KMS-11 (cell line): ENCODE measurements at regions not wholly inside any gene's neighbourhood (a gene's known extent, or its start where the extent isn't known, plus 50 kb on each side); places are given as distances from the start of the nearest gene placed in this dataset.

Source experiments
- H2AFZ ChIP-seq: fragments of 200-600 bp; sonication (generic); 2 replicates; pipeline ENCODE4 v1.6.1; 2016; ENCODE audit warnings: antibody characterized with exemption, mixed run types, low read depth
- H3K27ac ChIP-seq: fragments of 200-600 bp; sonication (generic); 2 replicates; pipeline ENCODE4 v1.6.1; 2016; ENCODE audit warnings: mild to moderate bottlenecking, mixed run types
- H3K27me3 ChIP-seq: fragments of 200-600 bp; sonication (generic); 2 replicates; pipeline ENCODE4 v1.6.1; 2017; ENCODE audit warnings: mild to moderate bottlenecking, low read depth, mixed run types, moderate library complexity; ENCODE audit not compliant: insufficient read depth
- H3K36me3 ChIP-seq: fragments of 200-600 bp; sonication (generic); 2 replicates; pipeline ENCODE4 v1.6.1; 2017; ENCODE audit warnings: mild to moderate bottlenecking, mixed run types; ENCODE audit not compliant: insufficient read depth
- H3K4me1 ChIP-seq: fragments of 200-600 bp; sonication (generic); 2 replicates; pipeline ENCODE4 v1.6.1; 2016; ENCODE audit warnings: mild to moderate bottlenecking, low read depth, mixed run types; ENCODE audit not compliant: poor library complexity, severe bottlenecking
- H3K4me2 ChIP-seq: fragments of 200-600 bp; sonication (generic); 2 replicates; pipeline ENCODE4 v1.7.0; 2016; ENCODE audit warnings: mild to moderate bottlenecking, mixed run types
- H3K4me3 ChIP-seq: fragments of 200-600 bp; sonication (generic); IDR thresholded peaks from 2 replicates; pipeline ENCODE4 v1.6.1; 2017; ENCODE audit warnings: low read depth, low read length, mixed read lengths; ENCODE audit not compliant: insufficient read depth
- H3K79me2 ChIP-seq: fragments of 200-600 bp; sonication (generic); 2 replicates; pipeline ENCODE4 v1.6.1; 2016; ENCODE audit warnings: low read depth, mixed run types; ENCODE audit not compliant: insufficient read depth
- H3K9ac ChIP-seq: fragments of 200-600 bp; sonication (generic); 2 replicates; pipeline ENCODE4 v1.6.1; 2016; ENCODE audit warnings: mild to moderate bottlenecking, mixed run types
- H4K20me1 ChIP-seq: fragments of 200-600 bp; sonication (generic); 2 replicates; pipeline ENCODE4 v1.6.1; 2016; ENCODE audit warnings: mild to moderate bottlenecking, mixed run types; ENCODE audit not compliant: insufficient read depth
- CTCF ChIP-seq: fragments of 200-600 bp; sonication (generic); conservative IDR thresholded peaks from 2 replicates; pipeline ENCODE4 v1.6.1; 2017; ENCODE audit warnings: low read depth, mild to moderate bottlenecking, antibody characterized with exemption, low read length, moderate library complexity, mixed read lengths

- Histone ChIP-seq H3K9ac (no peak overlapping the region), H4K20me1 (no peaks in the 10 kb centered on the region), H3K79me2 (no peaks in the 10 kb centered on the region), H2AFZ (no peak overlapping the region), H3K36me3 (no peaks in the 10 kb centered on the region), H3K4me3 (no peak overlapping the region), H3K4me2 (no peak overlapping the region), H3K27me3 (no peaks in the 10 kb centered on the region), H3K27ac (no peak overlapping the region), H3K4me1 (no peaks in the 10 kb centered on the region)
- TF ChIP-seq CTCF: no peak
Measured at GRCh38 chr12:90010089-90010488, 301.5 kb upstream of the ATP2B1 start.

- Histone ChIP-seq H2AFZ (no peak overlapping the region), H3K4me1 (no peaks in the 10 kb centered on the region), H3K79me2 (no peaks in the 10 kb centered on the region), H3K27ac (no peak overlapping the region), H3K4me2 (no peak overlapping the region), H3K9ac (no peak overlapping the region), H3K36me3 (no peaks in the 10 kb centered on the region), H4K20me1 (no peaks in the 10 kb centered on the region), H3K4me3 (no peak overlapping the region), H3K27me3 (no peaks in the 10 kb centered on the region)
- TF ChIP-seq CTCF: no peak
Measured at GRCh38 chr12:90008277-90008676, 299.6 kb upstream of the ATP2B1 start.

GRCh38 chr12:90004319-90005074, 295.9 kb upstream of the ATP2B1 start:
- H2AFZ ChIP-seq: no peak overlapping the region

GRCh38 chr12:90003688-90004087, 295.1 kb upstream of the ATP2B1 start:
- Histone ChIP-seq H3K4me1 (no peaks in the 10 kb centered on the region), H2AFZ (no peak overlapping the region), H4K20me1 (no peaks in the 10 kb centered on the region), H3K4me3 (no peak overlapping the region), H3K27me3 (no peaks in the 10 kb centered on the region), H3K27ac (no peak overlapping the region), H3K79me2 (no peaks in the 10 kb centered on the region), H3K36me3 (no peaks in the 10 kb centered on the region), H3K4me2 (no peak overlapping the region), H3K9ac (no peak overlapping the region)
- no peak for TF ChIP-seq CTCF

More at GRCh38 chr12:90004319-90005074, 295.9 kb upstream of the ATP2B1 start:
- Histone ChIP-seq H3K79me2 (no peaks in the 10 kb centered on the region), H3K4me3 (no peak overlapping the region), H4K20me1 (no peaks in the 10 kb centered on the region), H3K4me1 (no peaks in the 10 kb centered on the region), H3K9ac (no peak overlapping the region), H3K27me3 (no peaks in the 10 kb centered on the region), H3K4me2 (no peak overlapping the region), H3K36me3 (no peaks in the 10 kb centered on the region), H3K27ac (no peak overlapping the region)
- TF ChIP-seq CTCF: no peak
